IMR-90 (cell line): ENCODE measurements at regions not wholly inside any gene's neighbourhood (a gene's known extent, or its start where the extent isn't known, plus 50 kb on each side); places are given as distances from the start of the nearest gene placed in this dataset.

Source experiments
- ATAC-seq: fragments of 200-7000 bp; cut with Tn5 transposase; 2 replicates; pipeline ENCODE4 v1.9.1; 2020; ENCODE audit warnings: low read depth, mild to moderate bottlenecking, moderate library complexity
- BruUV-seq: library from RNA; stranded (reverse); fragments of 400-500 nt; replicated peaks from 2 replicates; lab custom pipeline; 2021; lab: Mats Ljungman, UMichigan
- CTCF ChIA-PET: fragments of 300-600 bp; formaldehyde crosslinking; extraction: SDS; loops from one replicate; lab custom pipeline; 2021; ENCODE audit warnings: antibody characterized with exemption; lab: Yijun Ruan, JAX
- POLR2A ChIA-PET: fragments of 300-600 bp; sonication (Branson Sonifier 250); formaldehyde crosslinking; loops from one replicate; lab custom pipeline; 2022; ENCODE audit warnings: antibody characterized with exemption; ENCODE audit not compliant: unreplicated experiment; lab: Charles Lee
- DNase-seq: peaks from one replicate; pipeline ENCODE4 v3.0.0; 2013
- H2AFZ ChIP-seq: replicated peaks from 2 replicates; pipeline ENCODE3; 2013; ENCODE audit warnings: low read length, mild to moderate bottlenecking; ENCODE audit not compliant: poor library complexity
- H2AK5ac ChIP-seq: 2 replicates; pipeline ENCODE4 v1.6.1; 2013; ENCODE audit warnings: low read depth, low read length, inconsistent platforms
- H2AK9ac ChIP-seq: replicated peaks from 2 replicates; pipeline ENCODE3; 2013; ENCODE audit warnings: mild to moderate bottlenecking, low read depth, low read length, moderate library complexity; ENCODE audit not compliant: poor library complexity
- H2BK120ac ChIP-seq: 2 replicates; pipeline ENCODE4 v1.6.1; 2013; ENCODE audit warnings: low read depth, low read length, inconsistent platforms
- H2BK15ac ChIP-seq: 3 replicates; pipeline ENCODE4 v1.6.1; 2013; ENCODE audit warnings: low read depth, low read length, inconsistent platforms
- H2BK20ac ChIP-seq: 2 replicates; pipeline ENCODE4 v1.6.1; 2013; ENCODE audit warnings: low read depth, mild to moderate bottlenecking, inconsistent platforms, low read length, moderate library complexity
- H2BK5ac ChIP-seq: 2 replicates; pipeline ENCODE4 v1.6.1; 2013; ENCODE audit warnings: mild to moderate bottlenecking, low read depth, low read length, inconsistent platforms; ENCODE audit not compliant: poor library complexity, severe bottlenecking
- H3K14ac ChIP-seq: replicated peaks from 2 replicates; pipeline ENCODE4 v1.6.1; 2013; ENCODE audit warnings: low read depth, low read length, inconsistent platforms
- H3K18ac ChIP-seq: 2 replicates; pipeline ENCODE4 v1.6.1; 2013; ENCODE audit warnings: low read depth, low read length, control low read depth
- H3K23ac ChIP-seq: 2 replicates; pipeline ENCODE4 v1.6.1; 2013; ENCODE audit warnings: low read depth, low read length, inconsistent platforms
- H3K27ac ChIP-seq: 2 replicates; pipeline ENCODE4 v1.5.1; 2013; ENCODE audit warnings: mild to moderate bottlenecking, control low read depth, low read length; ENCODE audit not compliant: insufficient read depth
- H3K27me3 ChIP-seq: 2 replicates; pipeline ENCODE4 v1.6.1; 2013; ENCODE audit warnings: low read length; ENCODE audit not compliant: control insufficient read depth, insufficient read depth
- H3K36me3 ChIP-seq: 2 replicates; pipeline ENCODE4 v1.6.1; 2013; ENCODE audit warnings: low read length, mixed read lengths; ENCODE audit not compliant: control insufficient read depth, insufficient read depth
- H3K4ac ChIP-seq: 2 replicates; pipeline ENCODE4 v1.6.1; 2013; ENCODE audit warnings: low read depth, low read length, inconsistent platforms
- H3K4me1 ChIP-seq: 2 replicates; pipeline ENCODE4 v1.6.1; 2013; ENCODE audit warnings: low read length, mixed read lengths; ENCODE audit not compliant: control insufficient read depth, insufficient read depth
- H3K4me2 ChIP-seq: 2 replicates; pipeline ENCODE4 v1.6.1; 2013; ENCODE audit warnings: low read depth, mild to moderate bottlenecking, control low read depth, low read length, moderate library complexity
- H3K4me3 ChIP-seq: 2 replicates; pipeline ENCODE4 v1.5.1; 2013; ENCODE audit warnings: low read depth, mild to moderate bottlenecking, control low read depth, low read length, moderate library complexity; ENCODE audit not compliant: insufficient read depth
- H3K56ac ChIP-seq: 2 replicates; pipeline ENCODE4 v1.6.1; 2013; ENCODE audit warnings: low read length, inconsistent platforms; ENCODE audit not compliant: insufficient read depth; ENCODE audit errors: extremely low read depth
- H3K79me1 ChIP-seq, 2 experiments: 2 replicates each; pipeline ENCODE4 v1.6.1; 2013; ENCODE audit warnings: low read length in 2 of 2, inconsistent platforms in 1 of 2, low read depth in 1 of 2
- H3K9ac ChIP-seq: 2 replicates; pipeline ENCODE4 v1.6.1; 2013; ENCODE audit warnings: low read depth, low read length, control low read depth
- H3K9me1 ChIP-seq: 2 replicates; pipeline ENCODE4 v1.6.1; 2013; ENCODE audit warnings: low read length, inconsistent platforms; ENCODE audit not compliant: insufficient read depth
- H3K9me3 ChIP-seq: 2 replicates; pipeline ENCODE4 v1.6.1; 2013; ENCODE audit warnings: low read length; ENCODE audit not compliant: control insufficient read depth, insufficient read depth
- H4K20me1 ChIP-seq: 2 replicates; pipeline ENCODE4 v1.6.1; 2013; ENCODE audit warnings: low read length, inconsistent platforms; ENCODE audit not compliant: insufficient read depth
- H4K5ac ChIP-seq: 2 replicates; pipeline ENCODE4 v1.6.1; 2013; ENCODE audit warnings: mild to moderate bottlenecking, low read depth, low read length, control low read depth
- H4K8ac ChIP-seq, 2 experiments: 2 replicates each; pipeline ENCODE4 v1.6.1; 2013; ENCODE audit warnings: low read depth in 2 of 2, low read length in 2 of 2, control low read depth in 1 of 2, inconsistent platforms in 1 of 2
- H4K91ac ChIP-seq: 2 replicates; pipeline ENCODE4 v1.6.1; 2013; ENCODE audit warnings: low read depth, low read length, inconsistent platforms; ENCODE audit not compliant: insufficient read depth
- BHLHE40 ChIP-seq: fragments of 150-350 bp; IDR thresholded peaks from 2 replicates; pipeline ENCODE4 v1.6.1; 2016; ENCODE audit warnings: mild to moderate bottlenecking, low read depth, low read length
- CEBPB ChIP-seq: IDR thresholded peaks from 2 replicates; pipeline ENCODE4 v1.6.1; 2012; ENCODE audit warnings: low read depth, low read length, improper control_type of control experiment
- CHD1 ChIP-seq: IDR thresholded peaks from 2 replicates; pipeline ENCODE4 v1.6.1; 2012; ENCODE audit warnings: low read depth, low read length, improper control_type of control experiment
- CTCF ChIP-seq: conservative IDR thresholded peaks from 2 replicates; pipeline ENCODE4 v1.5.1; 2012; ENCODE audit warnings: mild to moderate bottlenecking, low read depth, low read length, improper control_type of control experiment
- FOS ChIP-seq: fragments of 150-350 bp; IDR thresholded peaks from 2 replicates; pipeline ENCODE4 v1.6.1; 2016; ENCODE audit warnings: low read depth, low read length
- MAFK ChIP-seq: IDR thresholded peaks from 2 replicates; pipeline ENCODE4 v1.6.1; 2012; ENCODE audit warnings: low read depth, low read length, improper control_type of control experiment
- MAZ ChIP-seq: IDR thresholded peaks from 2 replicates; pipeline ENCODE4 v1.6.1; 2012; ENCODE audit warnings: low read depth, mild to moderate bottlenecking, low read length, improper control_type of control experiment, moderate library complexity, borderline replicate concordance
- MXI1 ChIP-seq: IDR thresholded peaks from 2 replicates; pipeline ENCODE4 v1.6.1; 2012; ENCODE audit warnings: low read depth, mild to moderate bottlenecking, low read length, moderate library complexity, borderline replicate concordance
- NFE2L2 ChIP-seq: fragments of 150-350 bp; IDR thresholded peaks from 2 replicates; pipeline ENCODE4 v1.6.1; 2016; ENCODE audit warnings: low read depth, mild to moderate bottlenecking, low read length
- POLR2A ChIP-seq: IDR thresholded peaks from 2 replicates; pipeline ENCODE4 v1.6.1; 2012; ENCODE audit warnings: mild to moderate bottlenecking, low read depth, low read length
- RAD21 ChIP-seq: IDR thresholded peaks from 2 replicates; pipeline ENCODE4 v1.6.1; 2012; ENCODE audit warnings: low read length, improper control_type of control experiment
- RCOR1 ChIP-seq: IDR thresholded peaks from 2 replicates; pipeline ENCODE4 v1.6.1; 2012; ENCODE audit warnings: mild to moderate bottlenecking, low read length, improper control_type of control experiment; ENCODE audit not compliant: insufficient replicate concordance
- RFX5 ChIP-seq: IDR thresholded peaks from 2 replicates; pipeline ENCODE4 v1.8.0; 2012; ENCODE audit warnings: low read depth, mild to moderate bottlenecking, low read length, moderate library complexity
- SMC3 ChIP-seq: fragments of 150-350 bp; IDR thresholded peaks from 2 replicates; pipeline ENCODE4 v1.6.1; 2016; ENCODE audit warnings: low read depth, mild to moderate bottlenecking, antibody characterized with exemption, low read length, moderate library complexity
- USF2 ChIP-seq: fragments of 150-350 bp; IDR thresholded peaks from 2 replicates; pipeline ENCODE4 v1.6.1; 2017; ENCODE audit warnings: mild to moderate bottlenecking, antibody characterized with exemption, low read length, low read depth
- WGBS, 2 experiments: methylation state at CpG; one replicate each; pipeline versions ENCODE4 v1.1.5 to v1.1.7; 2013; ENCODE audit warnings: missing lambda C conversion rate in 2 of 2; ENCODE audit not compliant: insufficient read length in 1 of 2; ENCODE audit errors: extremely low coverage in 2 of 2; 5-methylcytosine and 5-hydroxymethylcytosine counted together
- dilution Hi-C: fragments of 300-500 bp; cut with HindIII; formaldehyde crosslinking; loops from one replicate; pipeline ENCODE4 v1.14.3; 2018; ENCODE audit warnings: low sequenced_read_pairs; ENCODE audit not compliant: unreplicated experiment
- in situ Hi-C: fragments of 300-500 bp; cut with MboI; formaldehyde crosslinking; loops from 3 replicates; pipeline ENCODE4 v1.14.3; 2019; ENCODE audit warnings: low sequenced_read_pairs, inconsistent platforms, mixed read lengths
- intact Hi-C: fragments of 100-400 bp; cut with micrococcal nuclease; formaldehyde crosslinking; loops from 2 replicates; pipeline ENCODE4 v1.10.0; 2022
- TF ChIP-seq, protein P1 (sequence below): fragments of 150-350 bp; IDR thresholded peaks from 2 replicates; pipeline ENCODE4 v1.6.1; 2016; ENCODE audit warnings: low read depth, mild to moderate bottlenecking, low read length, moderate library complexity, borderline replicate concordance

DNA sequence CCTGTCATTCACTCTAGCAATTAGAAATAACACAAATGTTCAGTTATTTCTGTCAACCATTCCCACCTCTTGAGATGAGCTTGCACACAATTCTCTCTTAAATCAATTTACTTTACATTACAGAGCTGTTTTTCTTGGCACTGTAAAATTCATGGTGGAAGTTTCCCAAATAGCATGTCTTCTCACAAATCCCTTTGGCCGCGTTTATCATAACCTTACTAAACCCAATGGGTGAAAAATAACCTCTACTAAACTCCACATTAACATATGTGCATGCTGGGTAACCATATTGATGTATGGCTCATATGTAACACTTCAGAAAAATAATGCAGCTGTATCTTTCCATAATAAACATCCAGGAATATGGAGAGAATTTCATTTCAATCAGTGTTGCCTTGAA lies 75.5 kb upstream of the SULT1C3 start:
- no peaks in the 10 kb centered on the region; the same call in 1 of the 2 replicates for H3K27me3 ChIP-seq
- no peaks in the 10 kb centered on the region for H3K4me1 ChIP-seq
- no CpG with 5 or more reads among the region's 2 CpGs for WGBS, 2 experiments
- TF ChIP-seq BHLHE40 (no peak), MAZ (no peak), CEBPB (no peak), MXI1 (no peak), CHD1 (no peak), USF2 (no peak), FOS (no peak), RAD21 (no peak), RFX5 (no peak), RCOR1 (no peak), SMC3 (no peak), CTCF (no peak), MAFK (no peak), POLR2A (no peak), NFE2L2 (no peak)
- TF ChIP-seq, protein P1, sequence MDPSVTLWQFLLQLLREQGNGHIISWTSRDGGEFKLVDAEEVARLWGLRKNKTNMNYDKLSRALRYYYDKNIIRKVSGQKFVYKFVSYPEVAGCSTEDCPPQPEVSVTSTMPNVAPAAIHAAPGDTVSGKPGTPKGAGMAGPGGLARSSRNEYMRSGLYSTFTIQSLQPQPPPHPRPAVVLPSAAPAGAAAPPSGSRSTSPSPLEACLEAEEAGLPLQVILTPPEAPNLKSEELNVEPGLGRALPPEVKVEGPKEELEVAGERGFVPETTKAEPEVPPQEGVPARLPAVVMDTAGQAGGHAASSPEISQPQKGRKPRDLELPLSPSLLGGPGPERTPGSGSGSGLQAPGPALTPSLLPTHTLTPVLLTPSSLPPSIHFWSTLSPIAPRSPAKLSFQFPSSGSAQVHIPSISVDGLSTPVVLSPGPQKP: no peak
- intact Hi-C loops: no loop called here
- H3K4me3 ChIP-seq: no peak overlapping the region
- H3K4me2 ChIP-seq: no peak overlapping the region
- H4K8ac ChIP-seq: no peak overlapping the region
- H4K91ac ChIP-seq: no peak overlapping the region
- no peak overlapping the region for H3K27ac ChIP-seq
- no peak overlapping the region for H2AK5ac ChIP-seq
- no peak overlapping the region for H2BK5ac ChIP-seq
- ChIA-PET CTCF (no interaction called here), POLR2A (no interaction called here)
- no peak overlapping the region for H2AK9ac ChIP-seq
- no peaks in the 10 kb centered on the region for H3K9me1 ChIP-seq
- no peak overlapping the region for H3K18ac ChIP-seq
- no peak overlapping the region for H3K23ac ChIP-seq
- no peak overlapping the region for H2AFZ ChIP-seq
- no peak overlapping the region for H2BK20ac ChIP-seq
- H2BK15ac ChIP-seq: no peak overlapping the region
- no peak for ATAC-seq
- H3K79me1 ChIP-seq: no peaks in the 10 kb centered on the region
- in situ Hi-C loops: no loop called here
- DNase-seq: no peak
- no peak overlapping the region for H3K4ac ChIP-seq
- H3K14ac ChIP-seq: no peak overlapping the region
- H3K9me3 ChIP-seq: no peaks in the 10 kb centered on the region
- H2BK120ac ChIP-seq: no peak overlapping the region
- no peak overlapping the region for H4K5ac ChIP-seq
- H3K9ac ChIP-seq: no peak overlapping the region
- H4K20me1 ChIP-seq: no peaks in the 10 kb centered on the region
- no TSS peak for BruUV-seq
- H3K56ac ChIP-seq: no peak overlapping the region
- dilution Hi-C loops: no loop called here
- no peaks in the 10 kb centered on the region for H3K36me3 ChIP-seq
